ENCODE measurements at regions not wholly inside any gene's neighbourhood (a gene's known extent, or its start where the extent isn't known, plus 50 kb on each side); places are given as distances from the start of the nearest gene placed in this dataset. TPM values are rescaled to one million over a fixed set of nuclear protein-coding genes. Genes with fewer than 3 reads are reported as not detected.

DNA sequence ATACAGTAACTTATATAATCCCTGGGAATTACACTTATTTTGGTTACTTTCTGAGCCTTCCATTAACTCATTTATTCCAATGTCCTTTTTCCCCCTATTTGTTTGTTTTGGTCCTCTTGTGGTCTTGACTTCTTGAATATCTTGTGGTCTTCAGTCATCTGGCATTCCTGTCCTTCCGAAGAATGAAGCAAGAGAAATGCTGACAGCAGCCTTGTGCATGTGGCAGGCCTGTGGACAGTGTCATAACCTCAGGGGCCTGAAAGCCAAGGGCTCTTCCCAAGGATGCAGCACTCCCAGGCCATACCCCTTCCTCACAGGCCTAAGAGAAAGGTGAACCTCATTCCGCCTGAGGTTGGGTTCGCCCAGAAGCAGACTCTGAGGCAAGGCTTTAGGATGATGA is 470.2 kb downstream of the DISC1 start:
- H3K4me2 ChIP-seq (ENCODE audit: low read depth, low read length, poor library complexity, severe bottlenecking) = no peak overlapping the region
- no peaks in the 10 kb centered on the region for H3K36me3 ChIP-seq (ENCODE audit: insufficient read depth, low read length)
- no peaks in the 10 kb centered on the region for H3K9me3 ChIP-seq (ENCODE audit: low read length)
- no peaks in the 10 kb centered on the region for H3K9me2 ChIP-seq (replicated peaks; ENCODE audit: insufficient read depth, low read length)
- no peaks in the 10 kb centered on the region for H4K20me1 ChIP-seq (ENCODE audit: insufficient read depth, low read depth, low read length)
- DNase-seq = no peak
- H2AFZ ChIP-seq (ENCODE audit: low read length) = no peak overlapping the region
- no peaks in the 10 kb centered on the region for H3K4me1 ChIP-seq (ENCODE audit: low read length)
- H3K79me2 ChIP-seq (ENCODE audit: low read length) = no peaks in the 10 kb centered on the region
- H3K4me3 ChIP-seq (ENCODE audit: low read length) = no peak overlapping the region
- H3K27me3 ChIP-seq (ENCODE audit: low read length) = no peaks in the 10 kb centered on the region
- no peak overlapping the region for H3K27ac ChIP-seq (ENCODE audit: low read length)
- no peak overlapping the region for H3K9ac ChIP-seq (ENCODE audit: low read length)

Small RNAs in the stretch of these regions (small RNA-seq; reads per million reads assigned to genes)
- gene BX323014.1 (not detected), gene RN7SL299P (not detected)
